ENCODE measurements at regions not wholly inside any gene's neighbourhood (a gene's known extent, or its start where the extent isn't known, plus 50 kb on each side); places are given as distances from the start of the nearest gene placed in this dataset.
"Not testable (repeated sequence)": the region's sequence is repeated elsewhere in the genome, so short reads cannot be mapped to it uniquely, and the experiment has no call there.

GRCh38 chr2:87280596-87281355 lies 259.1 kb upstream of the PLGLB1 start:
- not testable (repeated sequence) for H3K27me3 Mint-ChIP-seq, H3K9me3 Mint-ChIP-seq, H3K4me1 Mint-ChIP-seq, H3K27ac Mint-ChIP-seq, DNase-seq, ATAC-seq, H3K4me3 Mint-ChIP-seq

- not testable (repeated sequence) for H3K9me3 Mint-ChIP-seq, H3K27ac Mint-ChIP-seq, ATAC-seq, DNase-seq, H3K4me3 Mint-ChIP-seq, H3K4me1 Mint-ChIP-seq, H3K27me3 Mint-ChIP-seq
Observed at GRCh38 chr2:87283735-87284470, 262.3 kb upstream of the PLGLB1 start.

GRCh38 chr2:87284471-87284772 lies 262.8 kb upstream of the PLGLB1 start:
- ATAC-seq, H3K4me1 Mint-ChIP-seq, H3K9me3 Mint-ChIP-seq, H3K27me3 Mint-ChIP-seq, DNase-seq, H3K27ac Mint-ChIP-seq, H3K4me3 Mint-ChIP-seq: not testable (repeated sequence)

GRCh38 chr2:87285139-87285538 lies 263.5 kb upstream of the PLGLB1 start:
- DNase-seq, H3K27me3 Mint-ChIP-seq, H3K27ac Mint-ChIP-seq, ATAC-seq, H3K4me1 Mint-ChIP-seq, H3K4me3 Mint-ChIP-seq, H3K9me3 Mint-ChIP-seq: not testable (repeated sequence)

- not testable (repeated sequence) for H3K27ac Mint-ChIP-seq, H3K27me3 Mint-ChIP-seq, H3K4me1 Mint-ChIP-seq, H3K9me3 Mint-ChIP-seq, DNase-seq
- H3K4me3 Mint-ChIP-seq, result peak overlapping the region; percentile 27 to 46
- peak; percentile 96 for ATAC-seq
Observed at GRCh38 chr2:87290566-87291307, 269.1 kb upstream of the PLGLB1 start.

GRCh38 chr2:87291400-87292200 lies 270.0 kb upstream of the PLGLB1 start:
- not testable (repeated sequence) for H3K9me3 Mint-ChIP-seq, H3K27me3 Mint-ChIP-seq, H3K27ac Mint-ChIP-seq, H3K4me1 Mint-ChIP-seq, ATAC-seq, DNase-seq
- peak overlapping the region in 1 of 2 donors; percentile 19 for H3K4me3 Mint-ChIP-seq

- H3K27ac Mint-ChIP-seq, H3K4me3 Mint-ChIP-seq, H3K9me3 Mint-ChIP-seq, H3K27me3 Mint-ChIP-seq, H3K4me1 Mint-ChIP-seq: not testable (repeated sequence)
- DNase-seq (peak in 1 of 2 donors; percentile 19), ATAC-seq (peak; percentile 77)
Observed at GRCh38 chr2:87293931-87294594, 272.4 kb upstream of the PLGLB1 start.

- H3K27me3 Mint-ChIP-seq, DNase-seq, H3K27ac Mint-ChIP-seq, H3K9me3 Mint-ChIP-seq, H3K4me1 Mint-ChIP-seq, H3K4me3 Mint-ChIP-seq, ATAC-seq: not testable (repeated sequence)
Observed at GRCh38 chr2:87295135-87295534, 273.5 kb upstream of the PLGLB1 start.

GRCh38 chr2:87301349-87301748 lies 279.7 kb upstream of the PLGLB1 start:
- H3K9me3 Mint-ChIP-seq, DNase-seq, H3K4me3 Mint-ChIP-seq, H3K27ac Mint-ChIP-seq, ATAC-seq, H3K4me1 Mint-ChIP-seq: not testable (repeated sequence)
- H3K27me3 Mint-ChIP-seq, result peaks cover 20% of the 10 kb centered on the region

GRCh38 chr2:87301871-87302270 lies 280.2 kb upstream of the PLGLB1 start:
- not testable (repeated sequence) for H3K4me3 Mint-ChIP-seq, H3K9me3 Mint-ChIP-seq, DNase-seq, H3K27ac Mint-ChIP-seq, ATAC-seq, H3K4me1 Mint-ChIP-seq
- H3K27me3 Mint-ChIP-seq, result peaks cover 20% of the 10 kb centered on the region

GRCh38 chr2:87308621-87309020 lies 287.0 kb upstream of the PLGLB1 start:
- not testable (repeated sequence) for DNase-seq, H3K4me3 Mint-ChIP-seq, H3K9me3 Mint-ChIP-seq, ATAC-seq, H3K4me1 Mint-ChIP-seq, H3K27me3 Mint-ChIP-seq, H3K27ac Mint-ChIP-seq

- H3K27me3 Mint-ChIP-seq, H3K9me3 Mint-ChIP-seq, H3K4me1 Mint-ChIP-seq, ATAC-seq, DNase-seq, H3K4me3 Mint-ChIP-seq, H3K27ac Mint-ChIP-seq: not testable (repeated sequence)
Observed at GRCh38 chr2:87309785-87310184, 288.1 kb upstream of the PLGLB1 start.

GRCh38 chr2:87311896-87312441 lies 290.3 kb upstream of the PLGLB1 start:
- ATAC-seq, result peak; percentile 73
- not testable (repeated sequence) for DNase-seq, H3K9me3 Mint-ChIP-seq, H3K27ac Mint-ChIP-seq, H3K4me1 Mint-ChIP-seq, H3K27me3 Mint-ChIP-seq, H3K4me3 Mint-ChIP-seq

GRCh38 chr2:87314622-87315021 lies 293.0 kb upstream of the PLGLB1 start:
- H3K4me3 Mint-ChIP-seq, result peak overlapping the region in 1 of 2 donors; percentile 12
- not testable (repeated sequence) for H3K4me1 Mint-ChIP-seq, H3K27ac Mint-ChIP-seq, H3K27me3 Mint-ChIP-seq, H3K9me3 Mint-ChIP-seq, ATAC-seq, DNase-seq
